Sigmoid colon (tissue), 4 donors: ENCODE measurements at regions not wholly inside any gene's neighbourhood (a gene's known extent, or its start where the extent isn't known, plus 50 kb on each side); places are given as distances from the start of the nearest gene placed in this dataset.

ENCODE experiments used
- EP300 ChIP-seq, 4 donors: sonication (generic); formaldehyde crosslinking; IDR thresholded peaks; one replicate each; pipeline ENCODE4 v1.6.1; 2017; ENCODE audit warnings: antibody characterized with exemption in 4 of 4
- POLR2A ChIP-seq, 2 donors: fragments of 450-650 bp; IDR thresholded peaks; one replicate each; pipeline ENCODE4 v1.6.1; 2016; ENCODE audit warnings: antibody characterized with exemption in 2 of 2, mild to moderate bottlenecking in 2 of 2, moderate library complexity in 2 of 2
- POLR2AphosphoS5 ChIP-seq, 4 donors: sonication (generic); formaldehyde crosslinking; IDR thresholded peaks; one replicate each; pipeline ENCODE4 v1.6.1; 2017; ENCODE audit warnings: antibody characterized with exemption in 4 of 4
- TF ChIP-seq, protein P1 (sequence below), 4 experiments: fragments of 450-650 bp in 3 of 4; fragments of 200-600 bp in 1 of 4; IDR thresholded peaks; one replicate each; pipeline ENCODE4 v1.5.1; 2016 to 2019; ENCODE audit warnings: antibody characterized with exemption in 4 of 4, mild to moderate bottlenecking in 3 of 4, moderate library complexity in 2 of 4

GRCh38 chr7:153504288-153505075 is 547.7 kb upstream of the DPP6 start:
- TF ChIP-seq, protein P1, sequence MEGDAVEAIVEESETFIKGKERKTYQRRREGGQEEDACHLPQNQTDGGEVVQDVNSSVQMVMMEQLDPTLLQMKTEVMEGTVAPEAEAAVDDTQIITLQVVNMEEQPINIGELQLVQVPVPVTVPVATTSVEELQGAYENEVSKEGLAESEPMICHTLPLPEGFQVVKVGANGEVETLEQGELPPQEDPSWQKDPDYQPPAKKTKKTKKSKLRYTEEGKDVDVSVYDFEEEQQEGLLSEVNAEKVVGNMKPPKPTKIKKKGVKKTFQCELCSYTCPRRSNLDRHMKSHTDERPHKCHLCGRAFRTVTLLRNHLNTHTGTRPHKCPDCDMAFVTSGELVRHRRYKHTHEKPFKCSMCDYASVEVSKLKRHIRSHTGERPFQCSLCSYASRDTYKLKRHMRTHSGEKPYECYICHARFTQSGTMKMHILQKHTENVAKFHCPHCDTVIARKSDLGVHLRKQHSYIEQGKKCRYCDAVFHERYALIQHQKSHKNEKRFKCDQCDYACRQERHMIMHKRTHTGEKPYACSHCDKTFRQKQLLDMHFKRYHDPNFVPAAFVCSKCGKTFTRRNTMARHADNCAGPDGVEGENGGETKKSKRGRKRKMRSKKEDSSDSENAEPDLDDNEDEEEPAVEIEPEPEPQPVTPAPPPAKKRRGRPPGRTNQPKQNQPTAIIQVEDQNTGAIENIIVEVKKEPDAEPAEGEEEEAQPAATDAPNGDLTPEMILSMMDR (IDR thresholded peaks at IDR 0.05): no peak
- no peak for TF ChIP-seq POLR2A (IDR thresholded peaks at IDR 0.05)
- no peak for TF ChIP-seq POLR2AphosphoS5 (IDR thresholded peaks at IDR 0.05)
- no peak for TF ChIP-seq EP300 (IDR thresholded peaks at IDR 0.05)
